H54 (cell line): ENCODE measurements at regions not wholly inside any gene's neighbourhood (a gene's known extent, or its start where the extent isn't known, plus 50 kb on each side); places are given as distances from the start of the nearest gene placed in this dataset.

Source experiments
- DNase-seq: peaks from one replicate; pipeline ENCODE4 v3.0.0; 2011; ENCODE audit warnings: low spot score, mixed read lengths; ENCODE audit not compliant: insufficient read length
- FAIRE-seq: peaks from 3 replicates; lab custom pipeline; 2011; peaks lifted over from hg19 to GRCh38; lab: Jason Lieb, UNC
- POLR2A ChIP-seq: IDR thresholded peaks from 2 replicates; pipeline ENCODE4 v1.6.1; 2011; ENCODE audit warnings: low read depth, mild to moderate bottlenecking, low read length

- TF ChIP-seq POLR2A, result no peak
- DNase-seq, result no peak
- FAIRE-seq, result no peak
Measured at GRCh38 chr21:16323596-16323995, 593.8 kb downstream of the USP25 start.

- DNase-seq (no peak), FAIRE-seq (no peak)
- no peak for TF ChIP-seq POLR2A
Measured at GRCh38 chr21:16324630-16325029, 594.8 kb downstream of the USP25 start.

GRCh38 chr21:16330082-16330907 is 600.5 kb downstream of the USP25 start:
- FAIRE-seq (peak; percentile 97), DNase-seq (peak; percentile 3)
- TF ChIP-seq POLR2A, result no peak

DNA sequence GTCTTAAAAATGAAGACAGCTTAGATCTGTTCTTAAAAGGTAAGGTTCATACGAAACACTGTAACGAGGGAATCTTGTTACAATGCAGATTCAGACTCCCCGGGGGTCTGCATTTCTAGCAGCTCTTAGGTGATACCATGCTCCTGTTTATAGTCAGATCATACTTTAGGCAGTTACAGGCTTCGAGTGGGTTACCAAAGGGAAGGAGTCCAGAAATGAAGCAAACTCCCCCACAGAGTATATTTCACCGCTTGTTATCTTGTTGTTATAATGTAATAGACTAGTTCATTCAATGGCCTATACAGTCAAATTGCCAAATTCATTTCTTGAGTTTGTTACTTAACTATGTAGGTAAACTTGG is 601.1 kb downstream of the USP25 start:
- no peak for TF ChIP-seq POLR2A
- FAIRE-seq, result no peak
- DNase-seq, result no peak

DNA sequence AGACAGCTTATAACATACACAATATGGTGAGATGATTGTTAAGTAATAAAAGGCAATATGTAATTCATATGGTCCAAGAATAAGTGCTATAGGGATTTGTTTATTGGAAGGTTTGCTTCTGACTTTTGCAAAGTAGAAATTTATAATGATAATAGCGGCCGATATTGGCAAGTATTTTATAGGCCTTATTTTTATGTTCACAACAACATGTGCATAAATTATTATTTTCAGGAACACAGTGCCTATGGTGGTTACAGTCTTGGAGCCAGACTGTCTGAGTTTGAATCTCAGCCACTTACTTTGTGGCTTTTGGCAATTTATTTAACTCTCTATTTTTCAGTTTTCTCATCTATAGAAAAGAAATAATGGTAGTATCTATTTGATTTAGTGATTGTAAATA is 607.5 kb downstream of the USP25 start:
- no peak for FAIRE-seq
- TF ChIP-seq POLR2A, result no peak
- no peak for DNase-seq

DNA sequence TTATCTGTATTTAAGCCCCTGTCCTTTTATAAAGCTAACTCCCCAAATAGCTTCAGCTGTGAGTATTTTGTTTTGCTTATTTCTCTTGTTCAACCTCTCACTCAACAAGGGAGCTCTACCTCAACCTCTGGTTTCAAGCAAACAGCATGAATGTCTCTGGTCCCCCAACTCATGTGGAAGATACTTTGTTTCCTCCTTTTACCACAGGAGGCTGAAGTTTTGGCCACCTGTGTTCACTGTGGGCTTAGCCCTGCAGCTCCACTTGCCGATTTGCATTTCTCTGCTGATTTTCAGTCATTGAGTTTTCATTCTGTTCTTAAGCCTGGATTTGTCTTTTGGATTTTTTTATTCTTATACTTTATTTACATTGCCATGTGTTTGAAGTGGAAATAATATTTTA is 613.1 kb downstream of the USP25 start:
- FAIRE-seq, result no peak
- TF ChIP-seq POLR2A, result no peak
- DNase-seq, result no peak

GRCh38 chr21:16343776-16344175 is 614.0 kb downstream of the USP25 start:
- FAIRE-seq, result no peak
- no peak for TF ChIP-seq POLR2A
- no peak for DNase-seq

- TF ChIP-seq POLR2A, result no peak
- no peak for FAIRE-seq
- no peak for DNase-seq
Measured at GRCh38 chr21:16345757-16346156, 616.0 kb downstream of the USP25 start.

- peak; percentile 6 for FAIRE-seq
Measured at GRCh38 chr21:16347223-16347622, 617.4 kb downstream of the USP25 start.

GRCh38 chr21:16353764-16354163 is 624.0 kb downstream of the USP25 start:
- DNase-seq (no peak), FAIRE-seq (no peak)

More at GRCh38 chr21:16347223-16347622, 617.4 kb downstream of the USP25 start:
- TF ChIP-seq POLR2A, result no peak
- DNase-seq, result no peak

GRCh38 chr21:16357994-16358393 is 628.2 kb downstream of the USP25 start:
- DNase-seq, result no peak
- TF ChIP-seq POLR2A, result no peak
- FAIRE-seq, result no peak

More at GRCh38 chr21:16353764-16354163, 624.0 kb downstream of the USP25 start:
- TF ChIP-seq POLR2A, result no peak

DNA sequence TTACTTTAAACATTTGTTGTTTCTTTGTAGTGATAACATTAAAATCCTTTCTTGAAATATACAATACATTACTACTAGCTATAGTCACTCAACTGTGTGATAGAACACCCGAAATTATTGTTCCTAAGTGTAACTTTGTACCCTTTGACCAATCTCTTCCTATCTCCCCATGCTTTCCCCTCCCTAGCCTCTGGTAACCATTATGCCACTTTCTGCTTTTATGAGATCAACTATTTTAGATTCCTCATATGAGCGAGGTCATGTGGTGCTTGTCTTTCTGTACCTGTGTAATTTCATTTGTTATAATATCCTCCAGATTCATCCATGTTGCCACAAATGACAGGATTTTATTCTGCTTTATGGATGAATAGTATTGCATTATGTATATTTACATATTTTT is 629.0 kb downstream of the USP25 start:
- FAIRE-seq (peak; percentile 15), DNase-seq (no peak)
- no peak for TF ChIP-seq POLR2A

- FAIRE-seq (peak; percentile 30), DNase-seq (no peak)
- TF ChIP-seq POLR2A, result no peak
Measured at GRCh38 chr21:16363100-16363499, 633.3 kb downstream of the USP25 start.

- FAIRE-seq (no peak), DNase-seq (no peak)
- TF ChIP-seq POLR2A, result no peak
Measured at GRCh38 chr21:16363518-16363917, 633.7 kb downstream of the USP25 start.

- no peak for DNase-seq
- FAIRE-seq, result no peak
- TF ChIP-seq POLR2A, result no peak
Measured at GRCh38 chr21:16366207-16366606, 636.4 kb downstream of the USP25 start.
